H1 (cell line): ENCODE measurements at regions not wholly inside any gene's neighbourhood (a gene's known extent, or its start where the extent isn't known, plus 50 kb on each side); places are given as distances from the start of the nearest gene placed in this dataset.
A peak's percentile ranks its signal among the peaks of the same experiment; 100 is the strongest.

Experiments
- CTCF ChIA-PET: fragments of 300-600 bp; sonication (Branson Sonifier 250); formaldehyde crosslinking; loops from one replicate; lab custom pipeline; 2021; ENCODE audit not compliant: partially characterized antibody; lab: Charles Lee
- POLR2A ChIA-PET: fragments of 300-600 bp; sonication (Branson Sonifier 250); formaldehyde crosslinking; loops from one replicate; lab custom pipeline; 2021; ENCODE audit warnings: inconsistent platforms; ENCODE audit not compliant: partially characterized antibody; lab: Charles Lee
- DNase-seq, 2 experiments: peaks; one replicate each; pipeline versions ENCODE4 v3.0.0 to v3.0.0-alpha.2; 2010 to 2022; ENCODE audit warnings: low spot score in 2 of 2, low read depth in 1 of 2, mixed read lengths in 1 of 2
- FAIRE-seq: peaks from 2 replicates; lab custom pipeline; 2011; peaks lifted over from hg19 to GRCh38; lab: Jason Lieb, UNC
- H2AFZ ChIP-seq: 2 replicates; pipeline ENCODE4 v1.8.1; 2012; ENCODE audit warnings: low read length, inconsistent platforms
- H2AK5ac ChIP-seq: 2 replicates; pipeline ENCODE4 v1.6.1; 2013; ENCODE audit warnings: low read depth, low read length
- H2BK120ac ChIP-seq: replicated peaks from 2 replicates; pipeline ENCODE3; 2013; ENCODE audit warnings: low read depth, low read length, inconsistent platforms
- H2BK12ac ChIP-seq: 2 replicates; pipeline ENCODE4 v1.6.1; 2013; ENCODE audit warnings: low read depth, low read length
- H2BK15ac ChIP-seq: 2 replicates; pipeline ENCODE4 v1.6.1; 2013; ENCODE audit warnings: low read length
- H2BK20ac ChIP-seq: 2 replicates; pipeline ENCODE4 v1.6.1; 2013; ENCODE audit warnings: low read length
- H2BK5ac ChIP-seq: 2 replicates; pipeline ENCODE4 v1.6.1; 2013; ENCODE audit warnings: low read depth, low read length
- H3K14ac ChIP-seq: 2 replicates; pipeline ENCODE4 v1.6.1; 2013; ENCODE audit warnings: inconsistent platforms; ENCODE audit not compliant: insufficient read length
- H3K18ac ChIP-seq: 2 replicates; pipeline ENCODE4 v1.6.1; 2013; ENCODE audit warnings: low read length; ENCODE audit errors: extremely low read depth
- H3K23ac ChIP-seq: 2 replicates; pipeline ENCODE4 v1.6.1; 2013; ENCODE audit warnings: inconsistent platforms; ENCODE audit not compliant: insufficient read length
- H3K23me2 ChIP-seq: 2 replicates; pipeline ENCODE4 v1.6.1; 2013; ENCODE audit warnings: low read depth, low read length
- H3K27ac ChIP-seq: 2 replicates; pipeline ENCODE4 v1.6.1; 2011; ENCODE audit warnings: low read depth, low read length, inconsistent platforms
- H3K27me3 ChIP-seq, 4 experiments: replicated peaks in 1 of 4; 1 replicate in 1 of 4; 2 replicates in 3 of 4; pipeline versions ENCODE4 v1.6.1 to v1.8.1; 2011 to 2013; ENCODE audit warnings: low read length in 3 of 4, mild to moderate bottlenecking in 3 of 4, inconsistent platforms in 2 of 4, mixed read lengths in 2 of 4, moderate library complexity in 1 of 4; ENCODE audit not compliant: control insufficient read depth in 3 of 4, insufficient read depth in 3 of 4; ENCODE audit errors: extremely low read depth in 1 of 4
- H3K36me3 ChIP-seq, 4 experiments: 2 replicates each; pipeline versions ENCODE4 v1.6.1 to v1.8.1; 2011 to 2013; ENCODE audit warnings: mild to moderate bottlenecking in 4 of 4, low read length in 3 of 4, moderate library complexity in 2 of 4, control low read depth in 1 of 4, inconsistent platforms in 1 of 4; ENCODE audit not compliant: insufficient read depth in 4 of 4, control insufficient read depth in 2 of 4
- H3K4ac ChIP-seq: replicated peaks from 2 replicates; pipeline ENCODE3; 2013; ENCODE audit warnings: low read length, low read depth, mixed read lengths, inconsistent platforms; ENCODE audit not compliant: insufficient read length
- H3K4me1 ChIP-seq, 4 experiments: replicated peaks in 1 of 4; 1 replicate in 1 of 4; 2 replicates in 3 of 4; pipeline versions ENCODE4 v1.6.1 to v1.8.1; 2011 to 2013; ENCODE audit warnings: low read length in 3 of 4, inconsistent platforms in 2 of 4, mixed read lengths in 1 of 4; ENCODE audit not compliant: insufficient read depth in 4 of 4, control insufficient read depth in 3 of 4
- H3K4me2 ChIP-seq, 2 experiments: 2 replicates each; pipeline versions ENCODE4 v1.6.1 to v1.8.1; 2011 to 2013; ENCODE audit warnings: low read depth in 2 of 2, low read length in 2 of 2, control low read depth in 1 of 2, inconsistent platforms in 1 of 2, mild to moderate bottlenecking in 1 of 2; ENCODE audit not compliant: insufficient read depth in 1 of 2
- H3K4me3 ChIP-seq, 4 experiments: fragments of 200-600, 300-600 bp in 1 of 4; sonication (generic), shearing (Covaris generic), sonication (Bioruptor Twin) in 1 of 4; 2 replicates each; pipeline versions ENCODE4 v1.5.1 to v1.8.1; 2011 to 2016; ENCODE audit warnings: low read length in 4 of 4, low read depth in 3 of 4, control low read depth in 2 of 4, inconsistent platforms in 2 of 4, mild to moderate bottlenecking in 2 of 4, mixed read lengths in 1 of 4, moderate library complexity in 1 of 4; ENCODE audit not compliant: insufficient read depth in 2 of 4; ENCODE audit errors: extremely low read depth in 1 of 4
- H3K56ac ChIP-seq: replicated peaks from 2 replicates; pipeline ENCODE3; 2013; ENCODE audit warnings: low read depth, mild to moderate bottlenecking, mixed read lengths, low read length, inconsistent platforms; ENCODE audit not compliant: insufficient read length
- H3K79me1 ChIP-seq: 2 replicates; pipeline ENCODE4 v1.6.1; 2013; ENCODE audit warnings: low read depth, low read length, control low read depth
- H3K79me2 ChIP-seq, 2 experiments: 2 replicates each; pipeline versions ENCODE4 v1.6.1 to v1.8.1; 2012 to 2013; ENCODE audit warnings: low read length in 2 of 2, mild to moderate bottlenecking in 2 of 2, inconsistent platforms in 1 of 2; ENCODE audit not compliant: insufficient read depth in 2 of 2, control insufficient read depth in 1 of 2
- H3K9ac ChIP-seq, 4 experiments: replicated peaks in 1 of 4; 1 replicate in 1 of 4; 2 replicates in 3 of 4; pipeline versions ENCODE4 v1.6.1 to v1.8.1; 2011 to 2013; ENCODE audit warnings: low read depth in 3 of 4, low read length in 3 of 4, control low read depth in 2 of 4, mild to moderate bottlenecking in 2 of 4, moderate library complexity in 2 of 4, inconsistent platforms in 1 of 4; ENCODE audit errors: extremely low read depth in 1 of 4
- H3K9me3 ChIP-seq, 2 experiments: 2 replicates each; pipeline versions ENCODE4 v1.6.1 to v1.8.1; 2012 to 2013; ENCODE audit warnings: mild to moderate bottlenecking in 2 of 2, moderate library complexity in 2 of 2, control low read depth in 1 of 2, inconsistent platforms in 1 of 2, low read depth in 1 of 2, low read length in 1 of 2, mixed read lengths in 1 of 2; ENCODE audit not compliant: insufficient read depth in 2 of 2
- H4K20me1 ChIP-seq, 2 experiments: replicated peaks in 1 of 2; 2 replicates each; pipeline versions ENCODE3 to v1.8.1; 2011 to 2013; ENCODE audit warnings: inconsistent platforms in 2 of 2, low read length in 2 of 2, mild to moderate bottlenecking in 1 of 2; ENCODE audit not compliant: insufficient read depth in 2 of 2, control insufficient read depth in 1 of 2
- H4K5ac ChIP-seq: 2 replicates; pipeline ENCODE4 v1.6.1; 2013; ENCODE audit warnings: low read length, low read depth, mixed read lengths, inconsistent platforms; ENCODE audit not compliant: insufficient read length
- H4K8ac ChIP-seq: 2 replicates; pipeline ENCODE4 v1.8.0; 2013; ENCODE audit warnings: mild to moderate bottlenecking, moderate library complexity, low read length, inconsistent platforms; ENCODE audit not compliant: insufficient read depth; ENCODE audit errors: extremely low read depth
- H4K91ac ChIP-seq: replicated peaks from 2 replicates; pipeline ENCODE3; 2013; ENCODE audit warnings: low read length, mixed read lengths, inconsistent platforms; ENCODE audit not compliant: insufficient read length
- CTCF ChIP-seq, 3 experiments: IDR thresholded peaks; 1 replicate in 2 of 3; 2 replicates in 1 of 3; pipeline versions ENCODE4 v1.5.1 to v1.6.1; 2011; ENCODE audit warnings: low read length in 3 of 3, mild to moderate bottlenecking in 3 of 3, inconsistent platforms in 2 of 3, low read depth in 1 of 3, moderate library complexity in 1 of 3; ENCODE audit not compliant: insufficient read depth in 1 of 3; ENCODE audit errors: control extremely low read depth in 1 of 3
- GTF2F1 ChIP-seq: IDR thresholded peaks from 2 replicates; pipeline ENCODE4 v1.6.1; 2012; ENCODE audit warnings: low read depth, low read length, improper control_type of control experiment, borderline replicate concordance
- HDAC6 ChIP-seq: IDR thresholded peaks from one replicate; pipeline ENCODE4 v1.7.1; 2012; ENCODE audit warnings: low read depth, mild to moderate bottlenecking, inconsistent platforms, low read length, moderate library complexity
- MAFK ChIP-seq: IDR thresholded peaks from 2 replicates; pipeline ENCODE4 v1.6.1; 2012; ENCODE audit warnings: low read depth, mild to moderate bottlenecking, improper control_type of control experiment, low read length
- POLR2AphosphoS5 ChIP-seq: IDR thresholded peaks from 2 replicates; pipeline ENCODE4 v1.6.1; 2011; ENCODE audit warnings: low read depth, low read length
- RNF2 ChIP-seq: fragments of 200-900, 300-1000 bp; sonication (generic); IDR thresholded peaks from 2 replicates; pipeline ENCODE4 v1.7.1; 2016; ENCODE audit warnings: borderline replicate concordance, low read depth, mild to moderate bottlenecking, antibody characterized with exemption, low read length; ENCODE audit not compliant: poor library complexity, severe bottlenecking; ENCODE audit errors: missing control alignments
- RXRA ChIP-seq: IDR thresholded peaks from 2 replicates; pipeline ENCODE4 v1.6.1; 2011; ENCODE audit warnings: low read depth, mild to moderate bottlenecking, low read length, moderate library complexity; ENCODE audit not compliant: insufficient read depth
- SP1 ChIP-seq: IDR thresholded peaks from 2 replicates; pipeline ENCODE4 v1.6.1; 2011; ENCODE audit warnings: low read depth, low read length
- TCF12 ChIP-seq: IDR thresholded peaks from 2 replicates; pipeline ENCODE4 v1.6.1; 2011; ENCODE audit warnings: low read depth, mild to moderate bottlenecking, low read length
- WGBS, 2 experiments: shearing (Covaris generic) in 1 of 2; methylation state at CpG; one replicate each; pipeline versions ENCODE4 v1.1.6 to v1.1.7; 2013 to 2015; ENCODE audit warnings: low lambda C conversion rate in 2 of 2, mixed read lengths in 2 of 2, inconsistent platforms in 1 of 2, low coverage in 1 of 2, missing lambda C conversion rate in 1 of 2; ENCODE audit not compliant: insufficient replicate concordance in 2 of 2, insufficient coverage in 1 of 2, insufficient read length in 1 of 2; ENCODE audit errors: extremely low coverage in 1 of 2, missing lambda C conversion rate in 1 of 2; 5-methylcytosine and 5-hydroxymethylcytosine counted together

DNA sequence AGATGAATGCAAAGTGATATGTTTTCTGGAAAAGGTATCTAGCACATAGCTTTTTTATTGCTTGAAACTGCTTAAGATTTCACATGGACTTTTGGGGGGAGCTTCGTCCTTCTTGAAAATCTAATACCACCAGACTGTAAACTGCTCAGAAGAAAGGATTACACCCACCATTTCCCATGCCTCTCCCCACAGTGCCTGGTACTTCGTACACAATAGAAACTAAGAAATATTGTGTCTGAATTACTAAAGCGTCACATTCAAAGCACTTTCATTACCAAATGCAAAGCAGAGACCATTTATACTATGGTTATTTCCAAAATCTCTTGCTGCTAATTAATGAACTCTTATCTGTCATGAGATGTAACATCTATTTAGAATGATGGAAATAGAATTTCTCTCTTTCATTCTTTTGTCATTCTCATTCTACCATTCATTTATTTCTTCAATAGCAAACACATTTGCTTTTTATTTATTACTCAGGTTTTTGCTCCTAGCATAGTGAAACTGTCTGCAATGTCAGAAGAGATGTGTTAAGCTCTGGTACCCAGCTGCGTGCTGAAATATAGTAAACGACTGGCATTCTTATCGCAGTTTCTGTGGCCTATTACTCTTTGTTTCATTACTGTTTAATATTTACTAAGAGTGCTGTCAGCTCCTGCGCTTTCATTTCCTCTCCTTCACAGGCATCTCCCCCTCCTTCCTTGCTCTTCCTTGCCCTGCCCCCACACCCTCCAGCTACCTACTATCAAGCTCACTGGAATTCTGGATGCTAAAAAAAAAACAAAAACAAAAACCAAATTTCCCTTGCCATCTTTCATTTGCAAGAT lies 51.4 kb upstream of the RAPGEF2 start:
- WGBS, 2 experiments, result 73% methylated on average over 7 of the region's 7 CpGs; no CpG with 5 or more reads in 1 of the 2 experiments
- Histone ChIP-seq H3K79me2 (no peaks in the 10 kb centered on the region), H3K27me3 (no peaks in the 10 kb centered on the region), H4K20me1 (no peaks in the 10 kb centered on the region), H2AFZ (peak overlapping the region; percentile 94; the same call in 1 of the 2 replicates), H3K27ac (no peak overlapping the region), H3K4me3 (no peak overlapping the region), H3K9ac (no peak overlapping the region), H2BK5ac (no peak overlapping the region), H3K56ac (no peak overlapping the region), H3K4me2 (no peak overlapping the region), H3K14ac (no peak overlapping the region), H2BK120ac (no peak overlapping the region), H4K8ac (no peak overlapping the region), H3K4ac (no peak overlapping the region), H2BK12ac (no peak overlapping the region), H3K23me2 (no peaks in the 10 kb centered on the region), H2BK20ac (no peak overlapping the region), H2BK15ac (no peak overlapping the region), H4K5ac (no peak overlapping the region), H3K36me3 (no peaks in the 10 kb centered on the region), H3K9me3 (no peaks in the 10 kb centered on the region), H3K4me1 (peaks cover 0 to 17% (median 15%) of the 10 kb centered on the region in 4 experiments; a peak in 6 of 7 replicates), H3K23ac (no peak overlapping the region), H3K18ac (no peak overlapping the region), H3K79me1 (no peaks in the 10 kb centered on the region), H4K91ac (no peak overlapping the region), H2AK5ac (no peak overlapping the region)
- FAIRE-seq (no peak), DNase-seq (no peak)
- ChIA-PET POLR2A (interaction anchor here (0.8 to 1.0 kb wide), 2 partner anchors 10 to 27 kb away, joined by 3 read pairs; no protein-coding TSS in a partner anchor), CTCF (interaction anchor here (0.6 to 1.4 kb wide), 9 partner anchors 11 to 322 kb away, joined by 3 to 6 read pairs (median 3); no protein-coding TSS in a partner anchor)
- TF ChIP-seq CTCF (IDR thresholded peaks at IDR 0.05; ENCODE audit: control extremely low read depth in 1 of 3, insufficient read depth in 1 of 3, low read depth in 1 of 3, low read length in 3 of 3) (no peak), TCF12 (no peak), MAFK (no peak), POLR2AphosphoS5 (no peak), RNF2 (no peak), SP1 (no peak), HDAC6 (no peak), GTF2F1 (no peak), RXRA (no peak)
